Medulla oblongata (tissue), 1 donor: ENCODE measurements at regions not wholly inside any gene's neighbourhood (a gene's known extent, or its start where the extent isn't known, plus 50 kb on each side); places are given as distances from the start of the nearest gene placed in this dataset.

Experiments
- DNase-seq: peaks from one replicate; pipeline ENCODE4 v3.0.0-alpha.2; 2015; ENCODE audit errors: extremely low spot score

DNA sequence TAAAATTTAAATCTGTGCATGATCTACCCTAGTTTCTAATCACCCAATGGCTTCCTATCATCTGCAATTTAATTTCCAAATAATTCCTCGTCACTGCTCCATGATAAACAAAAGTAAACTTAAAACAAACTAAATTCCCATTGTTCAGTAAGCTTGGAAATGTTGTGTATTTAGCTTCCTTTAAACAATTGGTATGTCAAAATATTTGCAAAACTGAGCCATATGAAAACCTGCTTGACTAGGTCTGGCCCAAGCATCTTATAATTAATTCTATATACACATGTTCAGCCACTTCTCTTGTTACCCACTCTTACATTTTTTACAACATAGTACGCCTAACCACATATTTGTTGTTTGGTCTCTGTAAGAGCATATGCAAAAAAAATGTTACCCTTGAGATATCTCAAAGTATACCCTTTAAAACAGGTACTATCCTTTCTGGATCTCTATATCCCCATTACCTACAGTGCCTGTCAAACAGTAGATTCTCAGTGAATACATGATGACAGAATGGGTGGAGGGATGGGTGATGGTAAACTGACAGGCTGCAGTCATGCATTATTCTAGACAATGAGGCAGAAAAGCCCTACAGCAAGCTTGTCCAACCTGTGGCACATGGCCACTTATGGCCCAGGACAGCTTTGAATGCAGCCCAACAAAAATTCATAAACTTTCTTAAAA lies 1277.9 kb upstream of the TENM4 start:
- no peak for DNase-seq

GRCh38 chr11:80702264-80702663 lies 1261.4 kb upstream of the TENM4 start:
- DNase-seq: no peak

DNA sequence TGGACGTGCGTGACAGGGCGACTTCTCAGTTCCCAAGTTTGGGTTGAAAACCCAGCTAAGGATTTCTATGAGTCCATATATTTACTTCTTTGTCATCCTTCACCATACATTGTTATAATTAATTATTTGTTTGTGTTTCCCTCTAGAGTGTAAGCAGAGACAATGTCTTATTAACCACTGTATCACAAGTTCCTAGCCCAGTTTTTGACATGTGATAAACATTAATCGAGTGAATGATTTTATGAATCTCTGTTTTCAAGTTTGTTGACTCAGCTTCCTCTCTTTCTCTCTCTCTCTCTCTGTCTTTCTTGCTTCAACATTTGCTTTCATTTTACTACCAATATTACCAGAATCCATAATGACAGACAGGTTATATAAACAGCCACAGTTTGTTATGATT lies 1259.6 kb upstream of the TENM4 start:
- DNase-seq: no peak

DNA sequence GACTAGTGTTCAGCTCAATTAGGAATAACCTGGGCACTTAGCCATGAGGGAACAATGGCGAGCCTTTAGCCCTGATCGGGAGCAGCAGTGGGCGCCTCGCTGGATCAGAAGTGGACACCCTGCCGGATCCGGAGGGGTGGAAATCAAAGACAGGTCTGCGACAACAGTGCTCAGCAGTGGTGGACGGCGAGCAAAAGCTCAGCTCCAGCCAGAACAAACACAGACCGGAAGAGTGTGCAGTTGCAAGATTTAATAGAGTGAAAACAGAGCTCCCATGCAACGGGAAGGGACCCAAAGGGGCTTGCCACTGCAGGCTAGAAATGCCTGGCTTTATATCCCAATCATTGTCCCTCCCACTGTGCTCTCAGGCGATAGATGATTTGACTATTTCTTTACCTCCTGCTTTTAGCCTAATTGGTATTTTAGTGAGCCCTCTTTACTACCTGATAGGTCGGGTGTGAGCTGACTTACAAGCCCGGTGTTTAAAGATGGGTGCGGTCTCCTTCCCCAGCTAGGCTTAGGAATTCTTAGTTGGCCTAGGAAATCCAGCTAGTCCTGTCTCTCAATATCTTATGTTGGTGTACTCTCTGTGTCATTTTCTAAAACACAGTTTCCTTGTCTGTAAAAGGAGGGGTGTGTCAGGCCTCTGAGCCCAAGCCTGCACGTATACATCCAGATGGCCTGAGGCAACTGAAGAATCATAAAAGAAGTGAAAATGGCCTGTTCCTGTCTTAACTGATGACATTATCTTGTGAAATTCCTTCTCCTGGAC lies 1258.8 kb upstream of the TENM4 start:
- DNase-seq: peak; percentile 21

DNA sequence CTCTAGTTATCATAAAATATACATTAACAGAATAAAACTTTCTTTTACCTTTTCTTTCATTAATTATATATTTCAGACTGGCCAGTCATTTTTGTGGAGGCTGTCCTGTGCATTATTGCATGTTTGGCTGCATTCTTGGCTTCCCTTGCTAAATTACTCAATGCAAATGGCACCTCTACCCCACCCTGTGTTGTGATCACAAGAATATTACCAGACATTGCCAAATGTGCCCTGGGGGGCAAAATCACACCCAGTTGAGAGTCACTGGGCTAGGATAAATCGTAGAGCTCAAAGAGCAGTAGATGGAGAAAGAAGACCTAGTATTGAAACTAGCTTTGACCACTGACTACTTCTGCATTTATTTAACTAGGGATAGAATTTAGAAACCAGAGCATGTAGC lies 1257.8 kb upstream of the TENM4 start:
- DNase-seq: no peak

- no peak for DNase-seq
Measured at GRCh38 chr11:80694385-80694784, 1253.6 kb upstream of the TENM4 start.

GRCh38 chr11:80687941-80688340 lies 1247.1 kb upstream of the TENM4 start:
- no peak for DNase-seq

- DNase-seq: no peak
Measured at GRCh38 chr11:80686889-80687288, 1246.1 kb upstream of the TENM4 start.

DNA sequence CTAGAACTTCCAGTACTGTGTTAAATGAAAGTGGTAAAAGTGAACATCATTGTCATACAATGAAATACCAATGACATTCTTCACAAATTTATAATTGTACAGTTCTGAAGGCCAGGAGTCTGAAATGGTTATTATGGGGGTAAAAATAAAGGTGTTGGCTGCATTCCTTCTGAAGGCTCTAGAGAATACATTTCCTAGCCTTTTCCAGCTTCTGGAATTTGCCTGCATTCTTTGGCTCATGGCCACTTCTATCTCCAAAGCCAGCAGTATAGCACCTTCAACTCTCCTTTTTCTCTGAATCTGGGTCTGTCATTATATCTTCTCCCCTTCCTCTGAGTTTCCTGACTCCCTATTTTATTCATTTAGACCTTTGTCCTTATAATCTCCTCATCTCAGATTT lies 1232.7 kb upstream of the TENM4 start:
- DNase-seq: no peak

DNA sequence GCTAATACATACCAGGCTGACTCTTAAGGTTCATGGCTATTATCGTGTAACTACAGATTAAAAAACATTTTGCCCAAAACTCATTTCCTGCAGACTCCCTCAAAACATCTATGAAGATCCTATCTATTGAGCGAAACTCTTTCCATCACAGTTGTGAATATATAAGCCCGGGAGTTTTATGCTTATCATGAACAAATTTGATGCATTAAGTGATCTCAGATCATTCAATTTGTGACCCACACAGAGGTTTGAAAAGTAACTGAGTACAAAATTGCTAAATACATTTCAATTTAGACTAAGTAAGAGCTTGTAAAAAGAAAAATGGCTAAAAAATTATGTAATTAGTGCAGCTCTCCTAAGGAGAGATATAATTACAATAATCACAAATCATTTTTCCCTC lies 1228.8 kb upstream of the TENM4 start:
- DNase-seq: no peak

DNA sequence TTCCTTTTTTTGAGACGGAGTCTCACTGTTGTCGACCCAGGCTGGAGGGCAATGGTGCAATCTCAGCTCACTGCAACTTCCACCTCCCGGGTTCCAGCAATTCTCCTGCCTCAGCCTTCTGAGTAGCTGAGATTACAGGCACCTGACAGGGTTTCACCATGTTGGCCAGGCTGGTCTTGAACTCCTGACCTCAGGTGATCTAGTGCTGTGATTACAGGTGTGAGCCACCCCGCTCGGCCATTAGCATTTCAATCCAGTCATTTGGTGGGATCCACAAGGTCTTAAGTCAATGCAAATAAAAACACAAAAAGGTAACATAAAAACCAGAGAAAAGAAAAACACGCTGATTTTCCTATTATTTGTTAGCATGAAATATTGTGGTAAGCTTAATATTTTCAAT lies 1227.2 kb upstream of the TENM4 start:
- no peak for DNase-seq

DNA sequence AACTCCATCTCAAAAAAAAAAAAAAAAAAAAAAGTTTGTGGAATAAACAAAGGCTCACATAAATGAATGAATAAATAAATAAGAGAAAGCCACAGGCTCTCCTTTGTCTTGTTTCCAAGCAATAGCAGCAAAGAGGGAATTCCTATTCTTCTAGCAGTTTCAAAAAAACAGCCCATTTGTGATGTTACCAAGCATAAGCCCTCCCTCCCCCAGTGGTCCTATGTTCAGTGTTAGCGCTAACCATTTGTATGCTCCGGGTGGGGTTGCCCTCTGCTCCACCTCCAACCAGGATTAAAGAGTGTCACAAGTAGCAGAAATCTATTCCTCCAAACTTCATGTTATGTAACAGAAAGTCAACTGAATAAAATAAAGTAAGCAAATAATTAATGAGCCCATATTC lies 1215.0 kb upstream of the TENM4 start:
- no peak for DNase-seq

DNA sequence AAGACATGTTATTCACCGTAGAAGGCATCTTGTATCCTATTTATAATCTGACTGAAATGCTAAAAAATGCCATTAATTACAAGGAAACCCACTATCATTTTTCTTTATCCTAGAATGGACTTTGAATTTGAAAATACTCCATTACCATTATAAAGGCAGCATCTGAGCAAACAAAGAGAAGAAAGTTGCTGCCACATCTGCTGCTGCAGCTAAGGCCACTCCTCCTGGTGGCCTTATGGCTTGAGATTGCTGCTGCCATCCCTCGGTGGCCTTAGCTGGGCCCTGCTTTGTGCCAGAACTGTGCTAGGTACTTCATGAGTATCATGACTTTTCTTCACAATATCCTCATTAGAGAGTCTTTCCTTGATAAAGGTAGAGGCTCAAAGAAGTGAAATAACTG lies 1210.1 kb upstream of the TENM4 start:
- no peak for DNase-seq

DNA sequence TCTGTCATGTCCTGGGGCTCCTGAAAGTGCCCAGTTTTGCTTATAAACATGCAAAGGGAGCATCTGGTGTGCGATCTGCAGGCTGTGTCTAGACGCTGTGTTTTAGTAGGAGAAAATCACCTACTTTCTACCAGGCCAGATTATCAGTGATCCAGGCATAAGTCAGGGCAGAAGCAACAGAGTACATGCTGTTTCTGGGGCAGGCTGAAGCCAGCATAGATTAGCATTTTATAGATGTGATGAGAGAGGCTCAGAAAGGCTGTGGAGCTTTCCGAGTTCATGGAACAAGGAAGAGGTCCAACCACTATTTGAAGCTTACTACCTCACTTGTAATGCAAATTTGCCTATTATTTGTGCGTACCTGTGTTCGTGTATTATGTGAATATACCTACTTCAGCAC lies 1208.4 kb upstream of the TENM4 start:
- no peak for DNase-seq

DNA sequence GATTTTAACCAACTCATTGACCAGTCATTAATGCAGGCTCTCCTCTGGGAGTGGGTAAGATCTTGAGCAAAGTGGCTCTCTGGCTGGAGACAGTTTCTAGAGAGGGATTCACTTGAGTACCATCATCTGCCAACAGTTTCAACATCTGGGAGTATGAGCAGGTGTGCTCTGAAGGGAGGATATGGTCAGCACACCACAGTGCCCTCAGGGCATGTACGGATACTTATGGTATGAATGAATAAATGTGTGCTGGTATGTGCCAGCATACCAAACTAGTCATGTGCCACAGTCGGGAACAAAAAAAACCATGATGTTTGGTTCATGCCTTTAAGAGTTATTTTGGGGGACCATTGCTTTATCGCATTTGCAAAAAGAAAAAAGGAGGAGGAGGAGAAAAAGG lies 1197.5 kb upstream of the TENM4 start:
- DNase-seq: no peak

- no peak for DNase-seq
Measured at GRCh38 chr11:80637571-80637970, 1196.7 kb upstream of the TENM4 start.

GRCh38 chr11:80636999-80637398 lies 1196.2 kb upstream of the TENM4 start:
- no peak for DNase-seq

DNA sequence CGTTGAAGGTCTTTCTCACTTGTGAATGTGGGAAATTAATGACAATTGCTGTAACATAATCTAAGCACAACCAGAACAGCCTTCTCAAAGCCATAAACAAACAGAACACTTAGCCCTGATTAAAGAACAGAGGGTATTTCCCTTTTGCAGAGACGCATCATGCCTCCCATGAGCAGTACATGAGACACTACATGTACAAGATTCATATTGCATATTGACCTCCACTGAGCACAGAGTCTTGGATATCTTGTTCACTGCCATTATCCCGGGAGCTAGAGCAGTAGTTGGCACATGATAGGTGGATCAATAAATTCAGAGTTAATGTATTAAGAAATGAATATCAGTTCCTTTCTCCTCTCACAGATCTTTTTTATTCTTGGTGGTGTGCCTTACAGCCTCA lies 1194.3 kb upstream of the TENM4 start:
- DNase-seq: no peak

- DNase-seq: no peak
Measured at GRCh38 chr11:80632691-80633090, 1191.9 kb upstream of the TENM4 start.

GRCh38 chr11:80632156-80632555 lies 1191.3 kb upstream of the TENM4 start:
- no peak for DNase-seq

GRCh38 chr11:80629466-80629865 lies 1188.6 kb upstream of the TENM4 start:
- DNase-seq: no peak

DNA sequence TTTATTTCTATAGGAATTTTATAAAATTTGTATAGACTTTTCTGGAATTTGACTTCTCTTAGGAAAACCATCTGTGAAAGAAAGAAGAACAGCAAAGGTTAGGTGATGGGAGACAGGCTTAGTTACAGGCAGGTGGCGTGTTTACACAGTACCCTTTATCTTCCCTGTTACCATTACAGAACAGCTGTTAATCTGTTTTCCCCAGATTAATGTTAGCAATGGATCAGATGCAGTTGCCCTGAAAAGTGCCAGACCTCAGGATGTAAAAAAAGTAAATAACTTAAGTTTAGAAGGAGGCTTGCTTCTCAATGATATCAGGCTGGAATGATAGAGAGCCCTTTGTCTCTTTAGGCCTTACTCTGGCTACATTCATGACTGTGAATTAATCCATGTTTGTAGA lies 1186.5 kb upstream of the TENM4 start:
- no peak for DNase-seq

- DNase-seq: no peak
Measured at GRCh38 chr11:80626721-80627120, 1185.9 kb upstream of the TENM4 start.

GRCh38 chr11:80625563-80625962 lies 1184.7 kb upstream of the TENM4 start:
- DNase-seq: no peak
